ENCODE measurements at regions not wholly inside any gene's neighbourhood (a gene's known extent, or its start where the extent isn't known, plus 50 kb on each side); places are given as distances from the start of the nearest gene placed in this dataset.

DNA sequence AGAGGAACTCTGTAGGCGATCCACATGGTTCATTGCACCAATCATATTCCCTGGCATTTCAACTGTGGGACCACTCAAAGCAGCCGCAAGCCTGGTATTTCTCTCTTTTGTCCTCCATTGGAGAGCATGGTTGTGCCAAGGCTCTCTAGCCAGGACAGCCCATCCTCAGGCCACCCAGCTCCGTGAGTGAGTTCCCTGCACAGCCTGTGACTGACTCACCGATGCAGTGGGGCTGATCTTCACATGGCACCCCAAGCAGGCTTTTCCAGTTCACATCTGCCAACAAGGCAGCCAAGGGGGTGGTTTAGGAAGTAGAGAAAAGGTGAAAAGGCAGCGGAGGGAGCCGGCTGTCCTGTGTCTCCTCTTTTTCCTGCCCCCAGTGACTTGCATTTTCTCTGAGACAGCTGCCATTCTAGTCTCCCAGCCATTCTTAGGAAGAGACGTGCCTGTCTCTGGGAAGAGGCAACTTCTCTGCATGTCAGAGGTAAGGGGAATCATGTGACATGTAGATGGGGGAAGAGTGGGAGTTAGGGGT, 69.2 kb downstream of the MID1IP1 start:
- intact Hi-C loops (cut with DNase I), result no loop called here
- DNase-seq, result no peak
- Histone ChIP-seq H3K4me1 (no peaks in the 10 kb centered on the region), H3K4me3 (replicated peaks in 1 of 3) (no peak overlapping the region), H3K27ac (no peak overlapping the region), H3K27me3 (no peaks in the 10 kb centered on the region), H3K9me3 (no peaks in the 10 kb centered on the region), H3K36me3 (no peaks in the 10 kb centered on the region)
- no peak for TF ChIP-seq POLR2A (IDR thresholded peaks at IDR 0.05)
- no peak for TF ChIP-seq CTCF (IDR thresholded peaks at IDR 0.05)
- 81 to 87% methylated on average over 5 of the region's 7 CpGs for WGBS, 2 donors

DNA sequence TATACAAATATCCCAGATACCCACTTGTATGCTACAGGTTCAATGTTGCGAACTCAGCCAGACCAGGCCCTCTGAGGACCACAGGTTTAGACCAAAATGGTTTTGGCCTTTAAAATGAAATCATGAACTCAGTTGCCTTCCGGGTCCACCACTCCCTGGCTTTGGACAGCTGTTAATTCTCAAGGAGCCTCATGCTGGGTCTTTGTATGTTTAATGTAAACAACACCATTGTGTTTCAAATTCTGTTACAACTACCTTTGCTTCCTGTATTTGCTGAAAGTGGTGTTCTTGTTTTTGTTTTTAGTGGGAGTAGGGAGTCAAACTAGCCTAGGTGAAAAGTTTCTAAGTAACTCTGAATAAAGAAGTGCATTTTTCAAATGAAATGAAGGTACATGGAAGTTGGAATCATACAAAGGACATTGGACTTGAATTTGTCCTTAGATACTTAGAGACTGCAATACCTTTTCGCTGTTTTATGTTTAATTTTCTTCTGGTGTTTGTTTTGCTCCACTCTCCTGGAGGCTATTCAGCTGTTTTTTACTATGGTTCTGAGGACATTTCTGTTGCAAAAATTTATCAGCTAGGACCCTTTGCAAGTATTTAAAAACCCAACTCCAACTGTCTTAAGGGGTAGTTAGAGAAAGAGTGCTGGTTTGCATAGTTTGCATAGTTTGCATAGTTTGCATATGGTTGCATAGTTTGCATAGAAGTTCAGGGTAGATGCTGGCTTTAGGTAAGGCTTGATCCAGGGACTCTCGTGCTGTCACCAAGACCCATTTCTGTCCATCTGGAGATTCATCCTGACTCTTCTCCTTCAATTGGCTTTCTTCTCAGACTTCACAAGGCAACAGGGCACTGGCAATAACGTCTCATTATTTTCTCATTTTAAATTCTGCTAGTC, 70.1 kb downstream of the MID1IP1 start:
- H3K4me3 ChIP-seq (replicated peaks in 1 of 3), result no peak overlapping the region
- no peaks in the 10 kb centered on the region for H3K4me1 ChIP-seq
- H3K36me3 ChIP-seq, result no peaks in the 10 kb centered on the region
- H3K9me3 ChIP-seq, result no peaks in the 10 kb centered on the region
- no peak for TF ChIP-seq POLR2A (IDR thresholded peaks at IDR 0.05)
- no peak for DNase-seq
- WGBS, 2 donors, result 75 to 92% methylated on average over 5 of the region's 5 CpGs
- H3K27ac ChIP-seq, result no peak overlapping the region
- intact Hi-C loops (cut with DNase I), result no loop called here
- no peaks in the 10 kb centered on the region for H3K27me3 ChIP-seq

GRCh38 chrX:38877366-38877765, 76.1 kb downstream of the MID1IP1 start:
- H3K4me1 ChIP-seq, result no peaks in the 10 kb centered on the region
- H3K9me3 ChIP-seq, result no peaks in the 10 kb centered on the region
- DNase-seq, result no peak
- H3K27ac ChIP-seq, result no peak overlapping the region
- TF ChIP-seq POLR2A (IDR thresholded peaks at IDR 0.05) (no peak), CTCF (IDR thresholded peaks at IDR 0.05) (no peak)
- 97 to 100% methylated on average over 2 of the region's 2 CpGs for WGBS, 2 donors
- intact Hi-C loops (cut with DNase I), result no loop called here
- no peaks in the 10 kb centered on the region for H3K27me3 ChIP-seq
- no peaks in the 10 kb centered on the region for H3K36me3 ChIP-seq
- no peak overlapping the region for H3K4me3 ChIP-seq (replicated peaks in 1 of 3)

DNA sequence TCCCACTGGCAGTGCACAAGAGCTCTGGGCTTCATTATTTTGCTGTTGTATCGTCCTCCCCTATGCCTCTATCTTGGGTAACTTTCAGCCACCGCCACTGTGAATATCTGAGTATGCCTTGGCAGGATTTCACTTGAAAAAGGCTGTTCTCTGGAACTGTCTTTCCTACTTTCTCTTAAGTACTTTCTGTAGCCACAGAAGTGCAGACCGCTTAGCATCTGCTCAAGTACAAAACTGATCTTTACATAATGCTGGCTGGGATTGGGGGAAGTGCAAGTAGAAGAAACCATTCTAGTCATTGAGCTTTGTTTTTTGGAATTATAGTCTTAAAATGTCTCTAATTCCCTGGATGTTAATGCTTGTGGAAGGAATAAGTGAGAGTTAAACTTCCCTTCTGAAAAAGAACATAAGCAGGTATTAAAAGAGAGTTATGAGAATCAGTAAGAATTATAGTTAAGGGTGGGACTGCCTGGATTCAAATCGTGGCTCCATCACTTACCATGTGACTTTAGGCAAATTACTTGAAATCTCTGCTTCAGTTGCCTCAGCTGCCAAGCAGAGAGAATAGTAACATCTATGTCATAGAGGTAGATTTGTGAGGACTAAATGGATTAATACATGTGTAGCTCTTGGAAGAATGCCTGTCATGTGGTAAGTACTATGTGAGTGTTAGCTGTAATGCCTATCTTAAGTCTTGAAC, 77.5 kb downstream of the MID1IP1 start:
- intact Hi-C loops (cut with DNase I), result no loop called here
- H3K36me3 ChIP-seq, result no peaks in the 10 kb centered on the region
- H3K27ac ChIP-seq, result no peak overlapping the region
- no peak for DNase-seq
- H3K4me1 ChIP-seq, result no peaks in the 10 kb centered on the region
- 72 to 76% methylated on average over 4 of the region's 4 CpGs for WGBS, 2 donors
- H3K9me3 ChIP-seq, result no peaks in the 10 kb centered on the region
- no peak overlapping the region for H3K4me3 ChIP-seq (replicated peaks in 1 of 3)
- TF ChIP-seq POLR2A (IDR thresholded peaks at IDR 0.05) (no peak), CTCF (IDR thresholded peaks at IDR 0.05) (no peak)
- no peaks in the 10 kb centered on the region for H3K27me3 ChIP-seq

DNA sequence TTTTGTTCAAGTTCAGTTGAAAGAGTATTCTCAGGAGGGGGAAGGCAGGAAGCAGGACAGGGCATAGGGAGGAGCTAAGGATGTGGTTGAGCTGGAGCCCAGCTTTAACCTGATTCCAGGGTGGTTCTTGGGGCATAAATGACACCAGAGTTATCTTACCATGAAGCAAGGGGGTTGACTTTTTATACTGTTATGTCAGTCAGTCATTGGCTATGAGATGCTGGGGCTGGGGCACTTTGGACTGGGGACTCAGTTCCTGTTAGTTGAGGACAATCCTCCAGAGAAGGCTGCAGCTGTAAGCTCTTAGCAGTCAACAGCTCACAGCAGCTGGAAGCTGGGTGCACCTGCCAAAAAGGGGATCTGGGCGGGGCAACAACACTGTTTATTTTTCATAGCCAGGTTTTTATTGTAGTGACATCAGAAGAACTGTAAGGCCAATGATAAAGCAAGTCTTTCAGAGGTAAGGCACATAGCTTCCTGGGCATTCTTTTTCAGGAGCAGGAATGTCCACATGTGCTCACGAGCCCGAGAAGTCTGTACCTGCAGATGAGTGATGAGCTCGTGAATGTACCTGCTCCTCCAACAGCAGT, 78.5 kb downstream of the MID1IP1 start:
- intact Hi-C loops (cut with DNase I), result no loop called here
- H3K27me3 ChIP-seq, result no peaks in the 10 kb centered on the region

More for the DNA sequence above, 78.5 kb downstream of the MID1IP1 start:
- no peak for DNase-seq
- H3K4me1 ChIP-seq, result no peaks in the 10 kb centered on the region
- no peak for TF ChIP-seq CTCF (IDR thresholded peaks at IDR 0.05)
- TF ChIP-seq POLR2A (IDR thresholded peaks at IDR 0.05), result no peak
- WGBS, 2 donors, result 74 to 80% methylated on average over 4 of the region's 4 CpGs
- H3K27ac ChIP-seq, result no peak overlapping the region
- no peaks in the 10 kb centered on the region for H3K36me3 ChIP-seq
- H3K9me3 ChIP-seq, result no peaks in the 10 kb centered on the region
- no peak overlapping the region for H3K4me3 ChIP-seq (replicated peaks in 1 of 3)

Measured in thyroid gland (tissue), 4 donors.